AG10803 (cell line): ENCODE measurements at regions not wholly inside any gene's neighbourhood (a gene's known extent, or its start where the extent isn't known, plus 50 kb on each side); places are given as distances from the start of the nearest gene placed in this dataset.
A peak's percentile ranks its signal among the peaks of the same experiment; 100 is the strongest.

Experiments used
- DNase-seq: peaks from one replicate; pipeline ENCODE4 v3.0.0; 2010; ENCODE audit warnings: low read depth
- H3K4me3 ChIP-seq: 2 replicates; pipeline ENCODE4 v1.5.1; 2011; ENCODE audit warnings: mild to moderate bottlenecking, low read length, control low read depth
- CTCF ChIP-seq: conservative IDR thresholded peaks from 2 replicates; pipeline ENCODE4 v1.5.1; 2011; ENCODE audit warnings: mild to moderate bottlenecking, low read length, control low read depth, inconsistent platforms

DNA sequence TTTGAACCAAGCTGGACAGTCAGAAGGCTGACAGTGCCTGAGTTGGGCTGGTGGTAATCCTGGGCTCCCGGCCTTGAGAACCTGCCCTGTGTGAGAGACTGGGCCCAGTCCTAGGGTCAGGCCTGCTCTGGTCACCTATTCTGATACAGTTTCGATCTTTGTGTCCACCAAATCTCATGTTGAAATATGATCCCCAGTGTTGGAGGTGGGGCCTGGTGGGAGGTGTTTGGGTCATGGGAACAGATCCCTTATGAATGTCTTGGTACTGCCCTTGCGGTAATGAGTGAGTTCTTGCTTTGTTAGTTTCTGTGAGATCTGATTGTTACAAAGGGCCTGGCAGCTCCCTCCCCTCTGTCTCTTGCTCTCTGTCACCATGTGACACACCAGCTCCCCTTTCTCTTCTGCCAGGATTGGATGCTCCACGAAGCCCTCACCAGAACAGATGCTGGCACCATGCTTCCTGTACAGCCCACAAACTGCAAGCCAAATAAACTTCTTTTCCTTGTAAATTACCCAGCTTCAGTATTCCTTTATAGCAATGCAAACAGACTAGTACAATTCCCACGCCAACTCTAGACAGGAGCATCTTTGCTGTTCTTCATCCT is 111.8 kb upstream of the ZNF438 start:
- no peak for DNase-seq

GRCh38 chr10:31145986-31146385 is 114.3 kb upstream of the ZNF438 start:
- TF ChIP-seq CTCF, result no peak
- H3K4me3 ChIP-seq, result no peak overlapping the region
- DNase-seq, result no peak

More for the DNA sequence above, 111.8 kb upstream of the ZNF438 start:
- TF ChIP-seq CTCF, result no peak
- H3K4me3 ChIP-seq, result no peak overlapping the region

GRCh38 chr10:31146491-31147209 is 115.0 kb upstream of the ZNF438 start:
- TF ChIP-seq CTCF, result no peak
- peak; percentile 89 for DNase-seq
- no peak overlapping the region for H3K4me3 ChIP-seq

DNA sequence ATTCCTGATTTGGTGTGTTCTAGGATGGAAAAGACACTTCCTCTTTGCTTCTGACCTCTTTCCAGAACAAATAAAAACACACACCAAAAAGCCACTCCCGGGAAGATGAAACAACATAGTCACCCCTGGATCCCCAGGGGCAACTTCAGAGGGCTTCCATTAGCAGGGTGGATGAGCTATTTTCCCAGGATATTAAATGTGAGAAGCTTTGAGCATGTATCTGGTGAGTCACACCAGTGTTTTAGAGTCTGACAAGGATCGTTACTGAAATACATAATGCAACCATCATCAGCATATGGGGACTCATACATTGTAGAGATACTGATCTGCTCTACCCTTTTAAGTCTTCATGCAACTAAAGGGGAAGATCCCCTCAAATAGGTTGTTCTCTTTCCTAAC is 115.5 kb upstream of the ZNF438 start:
- peak; percentile 84 for DNase-seq
- no peak for TF ChIP-seq CTCF
- H3K4me3 ChIP-seq, result no peak overlapping the region

- TF ChIP-seq CTCF, result no peak
- no peak for DNase-seq
- H3K4me3 ChIP-seq, result no peak overlapping the region
Measured at GRCh38 chr10:31148951-31149350, 117.3 kb upstream of the ZNF438 start.

DNA sequence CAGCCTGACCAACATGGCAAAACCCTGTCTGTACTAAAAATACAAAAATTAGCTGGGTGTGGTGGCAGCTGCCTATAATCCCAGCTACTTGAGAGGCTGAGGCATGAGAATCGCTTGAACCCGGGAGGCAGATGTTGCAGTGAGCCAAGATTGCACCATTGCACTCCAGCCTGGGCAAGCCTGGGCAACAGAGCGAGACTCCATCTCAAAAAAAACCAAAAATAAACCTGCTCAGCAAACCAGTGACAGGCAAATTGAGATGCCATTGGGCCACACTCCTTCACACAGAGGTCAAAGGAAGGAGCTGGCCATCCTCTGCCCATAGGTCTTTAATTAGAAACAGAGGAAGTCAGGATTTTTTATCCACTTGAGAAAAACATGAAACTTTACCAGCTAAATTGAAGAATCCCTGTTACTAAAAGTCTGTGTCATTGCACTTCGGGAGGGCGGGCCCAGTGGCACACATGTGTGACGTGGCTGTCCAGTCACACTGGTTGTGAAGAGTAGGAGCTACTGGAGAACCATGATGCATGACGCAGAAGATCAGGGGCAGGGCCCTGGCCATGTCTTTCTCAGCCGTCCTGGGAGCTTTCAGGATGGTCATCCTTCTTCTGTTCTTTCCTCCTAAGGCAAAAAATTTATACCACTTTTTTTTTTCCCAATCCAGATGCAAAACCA is 118.3 kb upstream of the ZNF438 start:
- no peak overlapping the region for H3K4me3 ChIP-seq
- no peak for TF ChIP-seq CTCF
- DNase-seq, result no peak

DNA sequence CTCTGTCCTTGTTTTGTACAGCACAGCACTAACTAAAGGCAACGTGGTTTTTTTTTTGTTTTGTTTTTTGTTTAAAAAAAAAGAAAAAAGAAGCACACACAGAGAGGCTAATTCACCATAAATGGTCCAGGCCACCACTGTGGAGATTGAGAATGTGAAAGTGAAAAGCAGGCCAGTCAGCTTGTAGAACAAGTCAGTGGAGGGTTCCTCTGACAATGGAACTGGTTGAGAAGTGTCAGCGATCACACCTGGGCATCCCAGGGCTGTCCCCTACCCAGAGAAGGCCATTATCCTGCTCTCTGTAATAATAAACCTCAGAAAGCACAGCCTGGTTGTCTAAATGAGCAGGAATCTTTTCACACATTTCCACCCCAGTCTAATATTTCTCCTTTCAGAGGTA is 119.6 kb upstream of the ZNF438 start:
- H3K4me3 ChIP-seq, result no peak overlapping the region
- no peak for TF ChIP-seq CTCF
- no peak for DNase-seq
